ENCODE measurements at regions not wholly inside any gene's neighbourhood (a gene's known extent, or its start where the extent isn't known, plus 50 kb on each side); places are given as distances from the start of the nearest gene placed in this dataset.

DNA sequence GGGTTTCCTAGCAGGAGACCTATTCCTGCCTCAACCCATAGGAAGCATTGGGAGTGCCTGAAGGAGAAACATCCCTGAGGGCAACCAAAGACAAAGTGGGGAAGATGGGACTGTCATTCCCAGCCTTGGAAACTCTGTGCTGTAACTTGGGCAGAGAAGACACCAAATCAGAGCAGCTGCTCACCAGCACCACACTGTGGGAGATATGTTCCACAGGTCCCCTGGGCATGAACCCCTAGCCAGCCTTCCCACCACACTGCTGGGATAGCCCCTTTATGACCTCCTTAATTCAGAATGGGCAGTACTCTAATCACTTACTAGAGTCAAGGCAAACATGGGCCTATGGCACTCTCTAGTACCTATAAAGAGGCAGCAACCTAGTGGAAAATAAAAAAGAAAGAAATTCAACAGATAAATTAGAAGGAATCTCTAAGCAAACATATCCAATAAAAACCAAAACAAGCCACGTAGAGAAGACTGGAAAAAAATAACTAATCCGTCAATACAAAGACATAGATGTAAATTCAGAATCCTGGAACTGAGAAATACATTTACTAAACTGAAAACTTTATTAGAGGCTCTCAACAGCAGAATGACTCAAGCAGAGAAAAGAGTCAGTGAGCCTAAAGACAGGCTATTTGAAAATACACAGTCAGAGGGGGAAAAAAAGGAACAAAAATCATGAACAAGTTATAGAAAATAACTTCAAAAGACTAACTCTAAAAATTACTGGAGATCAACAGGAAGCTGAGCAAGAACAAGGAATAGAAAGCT is 878.4 kb upstream of the FRG1 start:
- H3K27ac ChIP-seq = no peak overlapping the region
- no peak for TF ChIP-seq CTCF (conservative IDR thresholded peaks at IDR 0.05)

DNA sequence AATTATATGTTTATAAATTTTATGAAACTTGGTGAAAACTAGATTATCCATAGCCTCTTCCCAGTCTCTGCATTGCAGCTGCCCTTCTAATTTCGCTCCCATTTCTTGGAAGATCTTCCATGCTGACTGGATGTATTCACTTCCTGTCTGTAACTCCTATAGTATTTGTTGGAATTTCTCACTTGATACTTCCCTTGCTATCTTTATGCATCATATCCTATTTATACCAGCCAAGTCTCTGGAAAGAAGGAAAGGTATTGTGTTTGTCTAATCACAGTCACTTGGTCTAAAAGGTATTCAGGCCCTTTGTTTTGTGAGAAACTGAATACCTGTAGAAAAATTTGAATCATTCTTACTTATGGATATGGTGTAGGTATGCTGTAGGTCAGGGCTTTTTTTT is 870.9 kb upstream of the FRG1 start:
- H3K27ac ChIP-seq = no peak overlapping the region
- no peak for TF ChIP-seq CTCF (conservative IDR thresholded peaks at IDR 0.05)

DNA sequence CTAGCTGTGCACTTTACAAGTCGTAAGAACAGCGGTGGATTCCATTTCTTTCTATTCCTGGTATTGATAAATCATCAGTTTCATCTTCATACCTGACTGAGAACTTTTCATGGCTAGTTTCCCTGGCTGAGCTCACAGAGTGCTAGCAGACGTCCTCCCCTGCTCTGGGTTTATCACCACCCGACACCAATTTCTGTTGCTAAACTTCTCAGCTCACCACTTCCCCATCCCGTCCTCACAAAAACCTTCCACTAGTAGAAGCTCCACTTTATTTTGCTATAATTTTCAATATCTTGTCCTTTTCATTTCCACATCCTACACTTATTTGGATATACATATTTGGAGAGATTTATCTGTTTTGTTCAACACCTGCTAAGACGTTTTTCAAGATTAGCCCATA is 869.4 kb upstream of the FRG1 start:
- no peak for TF ChIP-seq CTCF (conservative IDR thresholded peaks at IDR 0.05)
- no peak overlapping the region for H3K27ac ChIP-seq

GRCh38 chr4:189073739-189074138 is 866.9 kb upstream of the FRG1 start:
- no peak for TF ChIP-seq CTCF (conservative IDR thresholded peaks at IDR 0.05)
- no peak overlapping the region for H3K27ac ChIP-seq

GRCh38 chr4:189081826-189082225 is 858.8 kb upstream of the FRG1 start:
- TF ChIP-seq CTCF (conservative IDR thresholded peaks at IDR 0.05) = no peak
- H3K27ac ChIP-seq = no peak overlapping the region

- TF ChIP-seq CTCF (conservative IDR thresholded peaks at IDR 0.05) = no peak
- no peak overlapping the region for H3K27ac ChIP-seq
These were observed 856.9 kb upstream of the FRG1 start for GRCh38 chr4:189083769-189084168.

DNA sequence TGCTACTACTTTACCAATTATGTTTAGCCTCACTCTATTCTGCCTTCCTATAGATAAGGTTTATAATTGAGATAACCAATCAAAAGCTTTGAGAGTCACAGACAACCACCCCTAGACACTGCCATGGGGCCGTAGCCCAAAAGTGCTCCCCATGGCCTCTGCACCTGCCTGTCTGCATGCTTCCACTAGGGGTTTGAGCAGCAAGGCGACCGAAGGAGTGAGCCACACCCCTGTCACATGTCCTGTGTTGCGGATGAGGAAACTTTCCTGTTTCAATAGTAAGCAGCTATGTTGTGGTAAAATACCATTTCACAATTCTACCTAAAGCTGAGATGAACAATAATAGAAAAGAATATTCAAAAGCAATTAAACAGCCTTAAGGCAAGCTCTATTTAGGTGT is 856.0 kb upstream of the FRG1 start:
- no peak for TF ChIP-seq CTCF (conservative IDR thresholded peaks at IDR 0.05)
- H3K27ac ChIP-seq = no peak overlapping the region

Data from VCaP (cell line).